HL-60 (cell line): ENCODE measurements at regions not wholly inside any gene's neighbourhood (a gene's known extent, or its start where the extent isn't known, plus 50 kb on each side); places are given as distances from the start of the nearest gene placed in this dataset.

Experiments
- DNase-seq, 2 experiments: peaks; one replicate each; pipeline ENCODE4 v3.0.0-alpha.2; 2010 to 2020; ENCODE audit warnings: low read depth in 1 of 2, low spot score in 1 of 2
- H3K27ac ChIP-seq: fragments of 250-450 bp; sonication (Bioruptor Pico); replicated peaks from 2 replicates; pipeline ENCODE4 v1.5.1; 2020; ENCODE audit warnings: mild to moderate bottlenecking, moderate library complexity
- H3K27me3 ChIP-seq: fragments of 250-450 bp; sonication (Bioruptor Pico); 2 replicates; pipeline ENCODE4 v1.5.1; 2021; ENCODE audit warnings: mild to moderate bottlenecking, moderate library complexity; ENCODE audit not compliant: insufficient read depth, poor library complexity, severe bottlenecking
- H3K4me3 ChIP-seq: replicated peaks from 2 replicates; pipeline ENCODE4 v1.5.1; 2011; ENCODE audit warnings: mild to moderate bottlenecking, control low read depth, low read length; ENCODE audit not compliant: insufficient read depth
- GABPA ChIP-seq: IDR thresholded peaks from 2 replicates; pipeline ENCODE4 v1.6.1; 2012; ENCODE audit warnings: low read depth
- POLR2AphosphoS5 ChIP-seq: IDR thresholded peaks from 2 replicates; pipeline ENCODE4 v1.6.1; 2012; ENCODE audit warnings: low read depth
- SPI1 ChIP-seq: IDR thresholded peaks from 2 replicates; pipeline ENCODE4 v1.6.1; 2012; ENCODE audit warnings: low read depth, mild to moderate bottlenecking, borderline replicate concordance
- TF ChIP-seq, protein P1 (sequence below): IDR thresholded peaks from 2 replicates; pipeline ENCODE4 v1.6.1; 2012; ENCODE audit warnings: low read depth; ENCODE audit not compliant: insufficient replicate concordance
- TF ChIP-seq, protein P2 (sequence below): IDR thresholded peaks from one replicate; pipeline ENCODE4 v1.5.1; 2011; ENCODE audit warnings: low read length, control low read depth, inconsistent platforms; ENCODE audit not compliant: insufficient read depth

DNA sequence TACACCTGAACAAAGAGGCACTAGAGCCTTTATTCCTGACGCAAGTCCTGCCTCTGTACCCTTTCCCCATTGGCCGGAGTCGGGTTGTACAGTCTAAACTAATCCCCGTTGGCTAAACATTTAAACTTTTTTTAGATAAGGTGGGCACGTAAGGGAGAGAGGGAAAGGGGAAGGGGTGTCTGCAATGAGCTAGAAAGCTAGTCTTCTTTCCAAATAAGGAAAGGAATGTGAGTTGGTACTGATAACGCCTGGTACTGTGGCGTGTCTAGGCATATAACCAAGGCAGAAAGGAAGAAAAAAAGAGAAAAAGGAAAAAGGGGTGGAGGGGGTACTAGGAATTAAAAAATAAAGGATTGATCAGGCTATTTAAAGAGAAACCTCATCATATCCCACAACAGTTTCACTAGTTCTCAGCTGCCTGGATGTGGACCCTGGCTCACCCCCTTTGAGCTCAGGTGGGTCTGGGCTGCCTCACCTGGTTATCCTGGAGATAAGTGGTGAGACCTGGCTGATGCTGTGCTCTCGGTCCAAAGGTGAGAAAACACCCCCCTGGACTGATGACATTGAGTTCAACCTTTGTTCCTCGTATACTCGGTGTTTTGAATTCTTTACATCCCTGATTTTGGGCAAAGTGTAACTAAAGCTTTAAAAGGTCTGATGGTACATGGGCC lies 90.9 kb upstream of the EEF2KMT start:
- no peaks in the 10 kb centered on the region for H3K27me3 ChIP-seq
- TF ChIP-seq, protein P1, sequence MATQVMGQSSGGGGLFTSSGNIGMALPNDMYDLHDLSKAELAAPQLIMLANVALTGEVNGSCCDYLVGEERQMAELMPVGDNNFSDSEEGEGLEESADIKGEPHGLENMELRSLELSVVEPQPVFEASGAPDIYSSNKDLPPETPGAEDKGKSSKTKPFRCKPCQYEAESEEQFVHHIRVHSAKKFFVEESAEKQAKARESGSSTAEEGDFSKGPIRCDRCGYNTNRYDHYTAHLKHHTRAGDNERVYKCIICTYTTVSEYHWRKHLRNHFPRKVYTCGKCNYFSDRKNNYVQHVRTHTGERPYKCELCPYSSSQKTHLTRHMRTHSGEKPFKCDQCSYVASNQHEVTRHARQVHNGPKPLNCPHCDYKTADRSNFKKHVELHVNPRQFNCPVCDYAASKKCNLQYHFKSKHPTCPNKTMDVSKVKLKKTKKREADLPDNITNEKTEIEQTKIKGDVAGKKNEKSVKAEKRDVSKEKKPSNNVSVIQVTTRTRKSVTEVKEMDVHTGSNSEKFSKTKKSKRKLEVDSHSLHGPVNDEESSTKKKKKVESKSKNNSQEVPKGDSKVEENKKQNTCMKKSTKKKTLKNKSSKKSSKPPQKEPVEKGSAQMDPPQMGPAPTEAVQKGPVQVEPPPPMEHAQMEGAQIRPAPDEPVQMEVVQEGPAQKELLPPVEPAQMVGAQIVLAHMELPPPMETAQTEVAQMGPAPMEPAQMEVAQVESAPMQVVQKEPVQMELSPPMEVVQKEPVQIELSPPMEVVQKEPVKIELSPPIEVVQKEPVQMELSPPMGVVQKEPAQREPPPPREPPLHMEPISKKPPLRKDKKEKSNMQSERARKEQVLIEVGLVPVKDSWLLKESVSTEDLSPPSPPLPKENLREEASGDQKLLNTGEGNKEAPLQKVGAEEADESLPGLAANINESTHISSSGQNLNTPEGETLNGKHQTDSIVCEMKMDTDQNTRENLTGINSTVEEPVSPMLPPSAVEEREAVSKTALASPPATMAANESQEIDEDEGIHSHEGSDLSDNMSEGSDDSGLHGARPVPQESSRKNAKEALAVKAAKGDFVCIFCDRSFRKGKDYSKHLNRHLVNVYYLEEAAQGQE = no peak
- TF ChIP-seq, protein P2, sequence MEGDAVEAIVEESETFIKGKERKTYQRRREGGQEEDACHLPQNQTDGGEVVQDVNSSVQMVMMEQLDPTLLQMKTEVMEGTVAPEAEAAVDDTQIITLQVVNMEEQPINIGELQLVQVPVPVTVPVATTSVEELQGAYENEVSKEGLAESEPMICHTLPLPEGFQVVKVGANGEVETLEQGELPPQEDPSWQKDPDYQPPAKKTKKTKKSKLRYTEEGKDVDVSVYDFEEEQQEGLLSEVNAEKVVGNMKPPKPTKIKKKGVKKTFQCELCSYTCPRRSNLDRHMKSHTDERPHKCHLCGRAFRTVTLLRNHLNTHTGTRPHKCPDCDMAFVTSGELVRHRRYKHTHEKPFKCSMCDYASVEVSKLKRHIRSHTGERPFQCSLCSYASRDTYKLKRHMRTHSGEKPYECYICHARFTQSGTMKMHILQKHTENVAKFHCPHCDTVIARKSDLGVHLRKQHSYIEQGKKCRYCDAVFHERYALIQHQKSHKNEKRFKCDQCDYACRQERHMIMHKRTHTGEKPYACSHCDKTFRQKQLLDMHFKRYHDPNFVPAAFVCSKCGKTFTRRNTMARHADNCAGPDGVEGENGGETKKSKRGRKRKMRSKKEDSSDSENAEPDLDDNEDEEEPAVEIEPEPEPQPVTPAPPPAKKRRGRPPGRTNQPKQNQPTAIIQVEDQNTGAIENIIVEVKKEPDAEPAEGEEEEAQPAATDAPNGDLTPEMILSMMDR = no peak
- TF ChIP-seq GABPA (no peak), POLR2AphosphoS5 (no peak), SPI1 (no peak)
- DNase-seq = no peak
- H3K4me3 ChIP-seq = no peak overlapping the region
- no peak overlapping the region for H3K27ac ChIP-seq

DNA sequence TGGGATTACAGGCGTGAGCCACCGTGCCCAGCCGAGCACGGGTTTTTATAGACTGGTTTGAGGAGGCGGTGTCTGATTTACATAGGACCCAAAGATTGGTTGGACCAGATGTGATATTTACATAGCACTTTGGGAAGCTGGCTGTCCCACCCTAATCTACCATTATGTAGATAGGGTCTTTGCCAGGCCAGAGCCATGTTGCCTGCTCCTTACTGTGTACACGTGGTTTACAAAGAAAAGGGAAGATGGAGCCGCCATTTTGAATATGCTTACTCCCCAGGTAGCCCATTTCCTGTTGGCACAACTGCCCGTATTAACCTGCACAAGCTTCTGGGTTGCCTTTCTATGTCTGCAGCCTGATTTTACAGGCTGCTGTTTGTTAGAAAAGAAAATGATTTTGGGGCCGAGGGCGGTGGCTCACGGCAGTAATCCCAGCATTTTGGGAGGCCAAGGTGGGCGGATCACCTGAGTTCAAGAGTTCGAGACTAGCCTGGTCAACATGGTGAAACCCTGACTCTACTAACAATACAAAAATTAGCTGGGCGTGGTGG lies 89.9 kb upstream of the EEF2KMT start:
- TF ChIP-seq POLR2AphosphoS5 (no peak), SPI1 (no peak), GABPA (no peak)
- TF ChIP-seq, protein P1 = no peak
- TF ChIP-seq, protein P2 = no peak

DNA sequence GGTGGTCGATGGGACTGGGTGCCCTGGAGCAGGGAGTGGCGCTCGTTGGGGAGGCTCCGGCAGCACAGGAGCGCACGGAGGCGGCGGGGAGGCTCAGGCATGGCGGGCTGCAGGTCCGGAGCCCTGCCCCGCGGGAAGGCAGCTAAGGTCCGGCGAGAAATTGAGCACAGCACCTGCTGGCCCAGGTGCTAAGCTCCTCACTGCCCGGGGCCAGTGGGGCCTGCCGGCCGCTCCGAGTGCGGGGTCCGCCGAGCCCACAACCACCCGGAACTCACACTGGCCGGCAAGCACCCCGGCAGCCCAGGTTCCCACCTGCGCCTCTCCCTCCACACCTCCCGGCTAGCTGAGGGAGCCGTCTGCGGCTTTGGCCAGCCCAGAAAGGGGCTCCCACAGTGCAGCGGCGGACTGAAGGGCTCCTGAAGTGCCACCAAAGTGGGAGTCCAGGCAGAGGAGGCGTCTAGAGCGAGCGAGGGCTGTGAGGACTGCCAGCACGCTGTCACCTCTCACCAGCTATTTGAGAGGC lies 88.8 kb upstream of the EEF2KMT start:
- H3K4me3 ChIP-seq = no peak overlapping the region
- no peak for DNase-seq
- TF ChIP-seq, protein P2 = no peak
- TF ChIP-seq GABPA (no peak), POLR2AphosphoS5 (no peak), SPI1 (no peak)
- TF ChIP-seq, protein P1 = no peak
- no peak overlapping the region for H3K27ac ChIP-seq
- no peaks in the 10 kb centered on the region for H3K27me3 ChIP-seq

More for the DNA sequence above, 89.9 kb upstream of the EEF2KMT start:
- Histone ChIP-seq H3K27ac (no peak overlapping the region), H3K4me3 (no peak overlapping the region), H3K27me3 (no peaks in the 10 kb centered on the region)
- no peak for DNase-seq
